Neutrophil (primary cell): ENCODE measurements at regions not wholly inside any gene's neighbourhood (a gene's known extent, or its start where the extent isn't known, plus 50 kb on each side); places are given as distances from the start of the nearest gene placed in this dataset.

Source experiments
- H3K27ac ChIP-seq: fragments of 200-600 bp; sonication (generic); 2 replicates; pipeline ENCODE4 v1.5.1; 2016; ENCODE audit warnings: mild to moderate bottlenecking, moderate library complexity
- H3K27me3 ChIP-seq: fragments of 200-600 bp; sonication (generic); 2 replicates; pipeline ENCODE4 v1.6.0; 2016; ENCODE audit warnings: mild to moderate bottlenecking
- H3K36me3 ChIP-seq: fragments of 200-600 bp; sonication (generic); 2 replicates; pipeline ENCODE4 v1.5.1; 2017
- H3K4me1 ChIP-seq, 2 experiments: fragments of 200-600 bp in 1 of 2; sonication (generic) in 1 of 2; 1 replicate in 1 of 2; 2 replicates in 1 of 2; pipeline versions ENCODE4 v1.5.1 to v1.6.1; 2013 to 2016; ENCODE audit warnings: low read depth in 1 of 2, low read length in 1 of 2, mild to moderate bottlenecking in 1 of 2, moderate library complexity in 1 of 2; ENCODE audit not compliant: control insufficient read depth in 1 of 2, insufficient read depth in 1 of 2
- H3K4me3 ChIP-seq, 2 experiments: fragments of 200-600 bp in 1 of 2; sonication (generic) in 1 of 2; 1 replicate in 1 of 2; 2 replicates in 1 of 2; pipeline ENCODE4 v1.5.1; 2013 to 2016; ENCODE audit warnings: low read depth in 1 of 2, low read length in 1 of 2, mild to moderate bottlenecking in 1 of 2, moderate library complexity in 1 of 2
- H3K9me3 ChIP-seq: fragments of 200-600 bp; sonication (generic); 2 replicates; pipeline ENCODE4 v1.5.1; 2016
- TF ChIP-seq, protein P1 (sequence below): fragments of 200-600 bp; sonication (generic); IDR thresholded peaks from 2 replicates; pipeline ENCODE4 v1.5.1; 2016; ENCODE audit warnings: antibody characterized with exemption

GRCh38 chr12:131383741-131384543 lies 326.9 kb upstream of the SFSWAP start:
- no peaks in the 10 kb centered on the region for H3K36me3 ChIP-seq
- H3K4me1 ChIP-seq = no peaks in the 10 kb centered on the region
- no peaks in the 10 kb centered on the region for H3K9me3 ChIP-seq
- TF ChIP-seq, protein P1, sequence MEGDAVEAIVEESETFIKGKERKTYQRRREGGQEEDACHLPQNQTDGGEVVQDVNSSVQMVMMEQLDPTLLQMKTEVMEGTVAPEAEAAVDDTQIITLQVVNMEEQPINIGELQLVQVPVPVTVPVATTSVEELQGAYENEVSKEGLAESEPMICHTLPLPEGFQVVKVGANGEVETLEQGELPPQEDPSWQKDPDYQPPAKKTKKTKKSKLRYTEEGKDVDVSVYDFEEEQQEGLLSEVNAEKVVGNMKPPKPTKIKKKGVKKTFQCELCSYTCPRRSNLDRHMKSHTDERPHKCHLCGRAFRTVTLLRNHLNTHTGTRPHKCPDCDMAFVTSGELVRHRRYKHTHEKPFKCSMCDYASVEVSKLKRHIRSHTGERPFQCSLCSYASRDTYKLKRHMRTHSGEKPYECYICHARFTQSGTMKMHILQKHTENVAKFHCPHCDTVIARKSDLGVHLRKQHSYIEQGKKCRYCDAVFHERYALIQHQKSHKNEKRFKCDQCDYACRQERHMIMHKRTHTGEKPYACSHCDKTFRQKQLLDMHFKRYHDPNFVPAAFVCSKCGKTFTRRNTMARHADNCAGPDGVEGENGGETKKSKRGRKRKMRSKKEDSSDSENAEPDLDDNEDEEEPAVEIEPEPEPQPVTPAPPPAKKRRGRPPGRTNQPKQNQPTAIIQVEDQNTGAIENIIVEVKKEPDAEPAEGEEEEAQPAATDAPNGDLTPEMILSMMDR = no peak
- H3K27ac ChIP-seq = no peak overlapping the region
- no peak overlapping the region for H3K4me3 ChIP-seq
- peaks cover 26% of the 10 kb centered on the region for H3K27me3 ChIP-seq

- H3K27ac ChIP-seq = no peak overlapping the region
- TF ChIP-seq, protein P1 = no peak
- H3K9me3 ChIP-seq = no peaks in the 10 kb centered on the region
- H3K4me1 ChIP-seq = no peaks in the 10 kb centered on the region
- H3K36me3 ChIP-seq = no peaks in the 10 kb centered on the region
- H3K27me3 ChIP-seq = peaks cover 26% of the 10 kb centered on the region
- no peak overlapping the region for H3K4me3 ChIP-seq
Observed at GRCh38 chr12:131384544-131384855, 326.4 kb upstream of the SFSWAP start.

GRCh38 chr12:131385313-131386166 lies 325.4 kb upstream of the SFSWAP start:
- Histone ChIP-seq H3K4me3 (no peak overlapping the region), H3K36me3 (no peaks in the 10 kb centered on the region), H3K27ac (no peak overlapping the region), H3K9me3 (no peaks in the 10 kb centered on the region), H3K4me1 (no peaks in the 10 kb centered on the region), H3K27me3 (peaks cover 17% of the 10 kb centered on the region)
- TF ChIP-seq, protein P1 = no peak

DNA sequence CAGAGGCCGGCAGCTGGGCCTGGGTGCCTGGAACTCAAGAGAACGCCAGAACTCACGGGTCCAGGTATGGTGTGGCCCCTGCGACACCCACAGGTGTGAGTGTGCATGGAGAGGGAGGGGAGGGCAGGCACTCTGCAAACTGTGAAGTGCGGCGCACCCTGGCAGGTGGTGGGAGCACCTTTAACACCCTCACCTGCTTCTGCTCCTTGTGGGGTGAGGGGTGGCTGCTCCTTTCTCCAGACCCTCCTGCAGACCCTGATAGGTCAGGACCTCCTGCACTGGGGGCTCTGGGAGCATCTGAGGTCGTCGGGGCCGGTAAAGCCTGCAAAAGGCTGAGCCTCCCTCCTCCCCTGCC lies 324.7 kb upstream of the SFSWAP start:
- H3K9me3 ChIP-seq = no peaks in the 10 kb centered on the region

GRCh38 chr12:131386781-131387180 lies 324.1 kb upstream of the SFSWAP start:
- TF ChIP-seq, protein P1 = no peak
- Histone ChIP-seq H3K27me3 (peaks cover 5% of the 10 kb centered on the region), H3K4me3 (no peak overlapping the region), H3K9me3 (no peaks in the 10 kb centered on the region), H3K27ac (no peak overlapping the region), H3K4me1 (no peaks in the 10 kb centered on the region), H3K36me3 (no peaks in the 10 kb centered on the region)

More for the DNA sequence above, 324.7 kb upstream of the SFSWAP start:
- H3K27ac ChIP-seq = no peak overlapping the region
- TF ChIP-seq, protein P1 = no peak
- no peaks in the 10 kb centered on the region for H3K4me1 ChIP-seq
- H3K4me3 ChIP-seq = no peak overlapping the region
- peaks cover 11% of the 10 kb centered on the region for H3K27me3 ChIP-seq
- no peaks in the 10 kb centered on the region for H3K36me3 ChIP-seq
